ENCODE measurements at regions not wholly inside any gene's neighbourhood (a gene's known extent, or its start where the extent isn't known, plus 50 kb on each side); places are given as distances from the start of the nearest gene placed in this dataset.
"Not testable (repeated sequence)": the region's sequence is repeated elsewhere in the genome, so short reads cannot be mapped to it uniquely, and the experiment has no call there.

- no peak overlapping the region for H3K4me3 ChIP-seq (ENCODE audit: low read length)
- TF ChIP-seq ZNF274 (IDR thresholded peaks at IDR 0.05; ENCODE audit: low read depth, low read length): no peak
These were observed 60.6 kb upstream of the E2F3 start for GRCh38 chr6:20341096-20341495.

GRCh38 chr6:20341564-20341963, 60.1 kb upstream of the E2F3 start:
- no peak for TF ChIP-seq ZNF274 (IDR thresholded peaks at IDR 0.05; ENCODE audit: low read depth, low read length)
- H3K4me3 ChIP-seq (ENCODE audit: low read length): no peak overlapping the region

- H3K4me3 ChIP-seq (ENCODE audit: low read length): not testable (repeated sequence)
These were observed 54.7 kb upstream of the E2F3 start for GRCh38 chr6:20346948-20347347.

DNA sequence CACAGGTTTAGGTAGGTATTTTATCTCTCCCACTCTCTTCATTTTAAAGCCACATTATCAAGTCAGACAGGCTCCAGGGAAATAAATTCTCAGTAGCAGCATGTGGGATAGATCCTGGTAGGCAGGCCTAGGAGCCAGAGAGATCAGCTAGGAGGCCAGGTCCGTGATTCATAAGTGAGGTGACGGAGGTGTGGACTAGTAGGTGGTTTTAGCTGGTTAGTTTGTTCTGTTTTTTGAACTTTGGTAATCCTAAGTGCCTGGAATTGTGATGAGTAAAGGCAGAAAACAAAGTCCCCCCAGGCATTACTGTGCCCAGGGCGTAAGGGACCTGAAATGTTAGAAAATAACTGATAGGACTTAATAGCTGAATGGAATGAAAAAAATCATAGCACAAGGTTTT, 53.6 kb upstream of the E2F3 start:
- TF ChIP-seq ZNF274 (IDR thresholded peaks at IDR 0.05; ENCODE audit: low read depth, low read length): no peak
- H3K4me3 ChIP-seq (ENCODE audit: low read length): no peak overlapping the region

GRCh38 chr6:20349225-20349624, 52.5 kb upstream of the E2F3 start:
- H3K4me3 ChIP-seq (ENCODE audit: low read length): no peak overlapping the region
- TF ChIP-seq ZNF274 (IDR thresholded peaks at IDR 0.05; ENCODE audit: low read depth, low read length): no peak

DNA sequence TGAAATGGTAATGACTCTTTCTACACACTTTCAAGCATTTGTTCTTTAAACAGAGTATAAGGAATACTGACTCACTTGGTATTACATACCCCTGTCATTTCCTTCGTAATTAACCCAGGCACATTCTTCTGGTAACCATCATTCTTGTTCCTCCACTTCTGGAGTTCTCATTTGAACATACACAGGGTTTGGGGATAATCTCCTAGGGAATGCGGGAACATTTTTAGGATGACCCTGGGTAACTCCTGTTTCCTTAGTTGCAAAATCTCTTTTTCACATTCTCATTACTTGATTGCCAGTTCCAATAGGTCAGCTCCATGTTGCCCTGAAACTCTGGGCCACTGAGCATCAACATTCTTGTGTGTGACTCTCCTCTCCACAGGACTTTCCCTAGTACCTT, 51.5 kb upstream of the E2F3 start:
- H3K4me3 ChIP-seq (ENCODE audit: low read length): no peak overlapping the region
- no peak for TF ChIP-seq ZNF274 (IDR thresholded peaks at IDR 0.05; ENCODE audit: low read depth, low read length)

DNA sequence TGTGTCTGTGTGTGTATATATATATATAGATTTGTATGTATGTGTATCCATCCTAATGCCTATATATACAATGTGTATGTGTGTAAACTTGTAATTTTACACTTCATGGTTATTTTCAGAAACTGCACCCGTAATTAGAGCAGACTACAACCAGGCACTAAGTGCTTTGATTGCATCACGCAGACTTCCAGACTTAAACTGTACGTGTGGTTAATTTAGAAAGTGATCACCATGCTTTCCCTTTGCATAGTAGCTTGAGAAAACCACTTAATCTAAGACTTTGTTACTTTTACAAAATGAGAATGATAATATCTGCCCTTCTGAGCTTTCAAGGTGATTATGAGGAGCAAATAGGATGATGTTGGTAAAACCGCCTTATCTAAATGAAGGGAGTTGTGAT, 50.1 kb upstream of the E2F3 start:
- TF ChIP-seq ZNF274 (IDR thresholded peaks at IDR 0.05; ENCODE audit: low read depth, low read length): no peak
- H3K4me3 ChIP-seq (ENCODE audit: low read length): no peak overlapping the region
